ENCODE measurements at regions not wholly inside any gene's neighbourhood (a gene's known extent, or its start where the extent isn't known, plus 50 kb on each side); places are given as distances from the start of the nearest gene placed in this dataset.

- DNase-seq, result no peak
Observed at GRCh38 chr6:98366371-98366770, 468.0 kb upstream of the POU3F2 start.

GRCh38 chr6:98380589-98380988 is 453.8 kb upstream of the POU3F2 start:
- no peak for DNase-seq

- no peak for DNase-seq
Observed at GRCh38 chr6:98382246-98382645, 452.1 kb upstream of the POU3F2 start.

- no peak for DNase-seq
Observed at GRCh38 chr6:98384334-98384733, 450.0 kb upstream of the POU3F2 start.

- DNase-seq, result no peak
Observed at GRCh38 chr6:98384801-98385200, 449.6 kb upstream of the POU3F2 start.

- no peak for DNase-seq
Observed at GRCh38 chr6:98395610-98396166, 438.7 kb upstream of the POU3F2 start.

- no peak for DNase-seq
Observed at GRCh38 chr6:98416027-98416426, 418.3 kb upstream of the POU3F2 start.

GRCh38 chr6:98416497-98417158 is 417.7 kb upstream of the POU3F2 start:
- peak in 1 of 2 donors; percentile 19 for DNase-seq

GRCh38 chr6:98433325-98434056 is 400.9 kb upstream of the POU3F2 start:
- no peak for DNase-seq

GRCh38 chr6:98443633-98444032 is 390.7 kb upstream of the POU3F2 start:
- no peak for DNase-seq

- no peak for DNase-seq
Observed at GRCh38 chr6:98452685-98453084, 381.7 kb upstream of the POU3F2 start.

- no peak for DNase-seq
Observed at GRCh38 chr6:98454809-98455322, 379.5 kb upstream of the POU3F2 start.

GRCh38 chr6:98458708-98459107 is 375.7 kb upstream of the POU3F2 start:
- no peak for DNase-seq

GRCh38 chr6:98463038-98464000 is 371.1 kb upstream of the POU3F2 start:
- DNase-seq, result no peak

- DNase-seq, result no peak
Observed at GRCh38 chr6:98467091-98467490, 367.3 kb upstream of the POU3F2 start.

- DNase-seq, result no peak
Observed at GRCh38 chr6:98467902-98468301, 366.5 kb upstream of the POU3F2 start.

- DNase-seq, result no peak
Observed at GRCh38 chr6:98469141-98469540, 365.2 kb upstream of the POU3F2 start.

- DNase-seq, result no peak
Observed at GRCh38 chr6:98470821-98471220, 363.6 kb upstream of the POU3F2 start.

GRCh38 chr6:98471444-98471843 is 362.9 kb upstream of the POU3F2 start:
- no peak for DNase-seq

GRCh38 chr6:98477231-98477630 is 357.1 kb upstream of the POU3F2 start:
- no peak for DNase-seq

GRCh38 chr6:98484696-98485095 is 349.7 kb upstream of the POU3F2 start:
- no peak for DNase-seq

GRCh38 chr6:98485593-98485992 is 348.8 kb upstream of the POU3F2 start:
- DNase-seq, result no peak

GRCh38 chr6:98486057-98486456 is 348.3 kb upstream of the POU3F2 start:
- DNase-seq, result no peak

Measured in CD4-positive, alpha-beta T cell treated with Interferon alpha-2 for 1 hour (primary cell).